HUDEP-2 (cell line): ENCODE measurements at regions not wholly inside any gene's neighbourhood (a gene's known extent, or its start where the extent isn't known, plus 50 kb on each side); places are given as distances from the start of the nearest gene placed in this dataset.

ENCODE experiments used
- DNase-seq, 76 experiments: peaks; one replicate each; lab custom pipeline; 2025; ENCODE audit not compliant: unreplicated experiment in 76 of 76; lab: John Stamatoyannopoulos, UW

DNA sequence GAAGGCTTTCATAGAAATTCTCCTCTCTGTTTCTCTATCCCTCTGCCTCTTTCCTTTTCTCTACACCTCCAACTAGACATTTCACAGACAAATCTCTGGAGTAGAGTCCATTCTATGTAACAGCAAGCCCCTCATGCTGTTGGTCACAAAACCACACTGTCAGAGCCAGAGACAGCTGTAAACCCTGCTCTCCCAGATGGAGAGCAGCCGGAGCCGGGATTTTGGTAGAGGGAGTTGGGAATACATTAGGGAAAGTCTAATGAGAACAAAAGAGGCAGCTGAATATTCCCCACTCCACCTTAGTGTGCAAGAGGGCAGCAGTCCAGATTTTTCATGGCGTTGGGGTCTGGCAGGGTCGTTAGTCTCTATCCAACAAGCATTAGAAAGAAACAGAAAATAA, 68.3 kb upstream of the EDN1 start:
- DNase-seq, result no peak

DNA sequence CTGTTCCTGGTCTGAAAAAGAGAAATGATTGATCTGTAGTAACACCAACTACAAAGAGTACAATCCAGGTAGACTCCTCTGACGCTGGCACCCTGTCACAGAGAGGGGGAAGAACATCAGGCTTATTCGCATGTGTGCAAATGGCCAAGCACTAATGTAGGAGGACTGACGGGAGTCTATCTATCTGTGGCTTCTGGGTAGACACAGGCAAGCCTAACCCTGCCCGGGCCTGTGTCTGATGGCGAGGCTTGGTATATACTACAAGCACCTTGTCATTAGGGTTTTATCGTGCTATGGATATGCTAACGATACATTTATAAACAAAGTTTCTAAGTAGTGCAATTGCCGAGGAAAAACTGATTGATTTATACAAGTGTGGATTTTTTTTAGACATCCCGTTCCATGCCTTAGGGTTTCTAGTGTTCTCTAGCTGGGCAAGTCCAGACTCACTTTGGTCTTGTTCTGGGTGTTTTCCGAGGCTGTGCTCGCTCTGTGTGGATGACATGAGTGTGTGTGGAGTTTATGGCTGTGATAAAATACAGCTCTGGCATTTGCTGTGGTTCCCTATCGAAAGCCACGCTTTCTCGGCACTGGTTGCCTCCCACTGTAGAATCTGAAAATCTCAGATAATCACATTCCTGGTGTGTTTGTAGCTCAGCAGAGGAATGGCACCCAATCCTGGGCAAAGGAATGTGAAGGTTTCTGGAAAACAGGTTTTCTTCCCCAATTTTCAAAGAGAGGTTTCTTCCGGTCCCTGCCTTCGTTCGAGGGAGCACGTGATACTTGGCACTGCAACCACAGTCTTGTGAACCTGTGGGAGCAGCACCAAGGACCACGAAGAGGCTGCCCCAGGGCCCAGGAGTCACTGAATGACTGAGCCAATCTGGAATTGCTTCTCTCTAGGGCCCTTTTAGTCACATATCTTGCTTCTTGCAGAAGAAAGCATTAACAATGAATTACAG, 67.5 kb upstream of the EDN1 start:
- no peak for DNase-seq

DNA sequence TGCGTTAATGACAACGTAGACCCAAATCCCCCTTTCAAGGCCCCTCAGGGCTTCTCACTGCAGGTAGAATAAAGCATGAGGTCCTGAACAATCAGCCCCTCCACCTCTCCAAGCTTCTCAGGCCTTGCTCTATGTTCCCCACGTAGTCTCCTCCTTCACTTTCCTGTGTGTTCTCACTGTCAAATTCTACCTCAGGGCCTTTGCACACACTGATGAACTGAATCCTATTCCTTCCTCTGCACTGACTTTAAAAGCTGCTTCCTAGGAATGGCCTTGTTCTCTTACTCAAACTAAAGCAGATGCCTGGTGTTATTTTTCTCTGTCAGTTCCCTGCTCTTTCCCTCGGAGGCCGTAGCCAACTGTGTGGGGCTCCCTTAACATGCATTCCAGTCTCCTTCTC, 66.8 kb upstream of the EDN1 start:
- DNase-seq, result no peak

DNA sequence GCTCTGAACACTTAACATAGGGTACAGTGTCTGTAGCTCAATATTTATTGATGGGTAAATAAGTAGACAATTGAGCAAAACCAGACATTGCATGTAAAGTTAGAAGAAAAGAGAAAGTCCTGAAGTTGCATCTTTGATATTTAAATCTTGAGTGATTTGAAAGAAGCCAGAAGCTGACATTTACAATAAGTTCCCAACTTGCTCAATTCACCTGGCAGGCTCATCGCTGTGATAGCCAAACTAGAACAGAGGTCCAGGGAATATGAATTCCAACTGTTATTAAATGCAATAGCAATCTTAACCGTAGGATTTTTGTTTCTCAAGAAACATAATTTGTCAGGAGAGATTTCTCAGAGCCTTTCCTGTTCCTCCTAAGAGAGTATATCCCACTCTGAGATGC, 65.9 kb upstream of the EDN1 start:
- DNase-seq, result no peak

DNA sequence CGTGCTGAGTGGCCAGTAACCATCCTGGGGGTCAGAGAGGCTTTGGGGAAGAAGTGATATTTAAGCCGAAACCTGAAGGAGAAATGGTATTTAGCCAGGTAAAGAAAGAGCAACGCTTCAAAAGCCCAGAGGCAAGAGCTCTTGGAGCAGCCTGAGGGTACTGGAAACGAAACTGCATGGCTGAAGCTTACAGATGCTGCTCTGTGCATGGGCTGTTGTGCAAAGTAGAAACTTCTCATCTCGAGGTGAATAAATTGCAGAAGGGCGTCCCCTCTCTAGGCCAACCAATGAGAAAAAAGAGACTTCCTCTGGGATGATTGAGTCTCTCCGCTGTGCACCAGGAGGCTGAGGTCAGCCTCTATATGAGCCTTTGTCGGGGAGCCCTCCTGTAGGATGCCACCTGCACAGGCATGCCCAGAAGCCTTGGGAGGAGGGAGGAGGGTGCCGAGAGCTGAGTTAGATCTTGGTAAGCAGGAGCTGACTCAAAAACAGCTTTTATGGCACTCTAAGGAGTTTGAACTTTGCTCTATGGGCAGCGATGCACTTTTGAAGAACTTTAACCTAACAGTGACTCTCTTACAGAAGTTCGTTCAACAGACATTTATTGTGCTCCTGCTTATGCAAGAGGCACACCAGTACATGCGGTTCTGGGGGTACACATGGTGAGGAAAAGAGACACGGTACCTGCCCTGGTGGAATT, 61.6 kb upstream of the EDN1 start:
- peak in 1 of 76 experiments; percentile 12 for DNase-seq

DNA sequence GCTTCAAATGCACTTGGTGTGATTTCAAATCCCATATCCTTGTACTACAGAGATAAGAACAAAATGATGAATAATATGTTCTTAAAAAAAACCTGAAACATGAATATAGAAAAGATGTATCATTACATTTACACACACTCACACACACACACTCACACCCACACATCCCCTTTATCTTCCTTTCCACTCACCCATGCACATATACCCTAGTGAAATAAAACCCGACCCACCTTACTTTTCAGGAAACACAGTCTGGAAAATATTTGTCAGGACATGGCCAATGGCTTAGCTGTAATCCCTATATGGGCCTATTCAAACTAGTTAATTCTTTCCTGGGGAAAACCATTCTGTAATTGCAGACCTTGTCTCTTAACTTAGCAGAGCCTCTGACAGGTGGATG, 60.8 kb upstream of the EDN1 start:
- DNase-seq, result no peak

DNA sequence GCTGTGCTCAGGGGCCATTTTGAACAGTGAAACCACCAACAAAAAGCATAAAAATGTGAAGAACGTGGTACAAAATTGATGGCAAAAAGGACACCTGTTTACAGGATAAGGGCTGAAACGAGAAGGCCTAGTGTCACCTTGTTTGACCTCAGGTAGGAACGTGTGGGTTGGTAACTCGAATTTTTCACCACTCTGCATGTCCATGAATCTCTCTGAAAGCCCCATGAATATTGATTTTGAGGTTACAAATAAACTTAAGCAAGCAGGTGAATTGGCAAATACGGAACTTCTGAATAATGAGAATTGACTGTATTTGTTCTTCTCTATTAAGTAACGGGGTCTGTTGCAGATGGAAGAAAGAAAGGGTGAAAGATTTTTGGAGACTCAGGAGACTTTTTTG, 59.6 kb upstream of the EDN1 start:
- DNase-seq, result no peak

DNA sequence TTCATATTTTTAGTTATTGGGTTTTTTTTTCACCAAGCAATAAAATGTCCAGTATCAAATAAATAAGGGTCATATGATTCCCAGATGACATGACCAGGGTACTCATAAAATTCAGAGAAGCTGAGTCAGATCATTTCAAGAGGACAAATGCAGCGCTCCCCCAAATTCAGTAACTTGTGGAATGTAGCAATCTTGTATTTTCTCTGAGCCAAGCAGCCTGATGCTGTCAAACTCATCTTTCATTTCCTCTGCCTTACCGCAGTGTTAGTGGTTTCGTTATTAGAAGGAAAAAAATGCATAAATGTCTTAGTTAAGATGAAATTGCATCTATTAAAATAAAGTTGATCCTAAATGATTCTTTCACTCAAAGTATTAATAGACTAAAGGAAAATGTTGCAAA, 57.8 kb upstream of the EDN1 start:
- no peak for DNase-seq

DNA sequence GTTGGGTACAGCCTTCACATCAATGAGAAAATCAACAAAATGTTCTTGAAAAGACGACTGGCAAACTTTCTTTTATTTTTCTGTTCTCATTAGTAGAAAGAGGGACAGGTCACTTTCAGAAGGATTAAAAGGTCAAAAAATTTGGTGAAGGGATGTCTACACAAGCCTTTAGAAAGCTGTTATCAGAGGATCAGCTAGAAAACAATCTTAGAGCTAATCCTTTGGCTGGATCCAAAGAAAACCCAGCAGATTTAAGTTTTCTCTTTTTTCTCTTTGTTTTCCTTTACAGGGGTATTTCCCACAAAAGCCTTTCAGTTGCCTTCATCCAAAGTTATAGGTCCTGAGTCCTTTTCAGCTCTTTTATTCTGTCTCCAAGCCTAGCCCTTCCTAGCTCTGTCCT, 57.3 kb upstream of the EDN1 start:
- no peak for DNase-seq

DNA sequence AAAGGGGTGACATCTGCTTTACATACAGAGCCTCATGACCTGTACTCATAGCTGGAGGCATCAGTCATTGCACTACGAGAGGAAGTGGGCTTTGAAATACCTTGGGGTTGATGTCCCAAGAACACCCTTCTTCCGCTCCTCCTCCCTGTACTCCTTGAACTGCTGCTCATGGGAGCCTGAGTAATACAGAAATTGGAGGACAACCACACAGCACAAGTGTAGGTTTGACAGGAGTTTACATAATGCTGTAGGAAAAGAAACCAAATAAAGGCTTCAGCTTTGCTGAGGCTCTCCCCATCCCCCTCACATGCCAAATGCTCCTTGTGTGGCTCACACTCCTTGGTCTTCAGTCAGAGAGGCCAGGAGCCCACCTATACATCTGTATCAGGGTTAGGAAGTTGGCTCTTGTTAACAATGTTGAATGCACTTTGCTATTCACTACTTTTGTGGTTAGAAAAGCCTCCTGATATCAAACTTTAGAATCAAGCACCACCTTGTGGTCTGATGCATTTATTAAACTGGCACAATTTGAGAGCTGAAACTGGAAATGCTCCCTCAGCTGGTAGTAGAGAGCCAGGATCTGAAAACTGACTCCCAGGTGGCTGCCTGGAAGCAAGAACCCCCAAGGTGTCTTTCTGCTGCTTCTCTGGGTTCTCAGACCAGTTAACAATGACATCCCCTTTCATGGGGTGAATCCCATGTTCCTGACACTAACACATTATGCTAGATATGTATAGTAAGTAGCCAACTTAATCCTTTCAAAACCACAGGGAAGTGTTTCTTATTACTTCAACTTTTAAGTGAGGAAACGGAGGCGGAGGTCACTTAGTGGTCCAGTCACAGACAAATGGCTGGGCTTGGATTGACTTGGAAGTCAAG, 56.2 kb upstream of the EDN1 start:
- DNase-seq, result peak in 42 of 76 experiments; percentile 6 to 77 (median 46)

DNA sequence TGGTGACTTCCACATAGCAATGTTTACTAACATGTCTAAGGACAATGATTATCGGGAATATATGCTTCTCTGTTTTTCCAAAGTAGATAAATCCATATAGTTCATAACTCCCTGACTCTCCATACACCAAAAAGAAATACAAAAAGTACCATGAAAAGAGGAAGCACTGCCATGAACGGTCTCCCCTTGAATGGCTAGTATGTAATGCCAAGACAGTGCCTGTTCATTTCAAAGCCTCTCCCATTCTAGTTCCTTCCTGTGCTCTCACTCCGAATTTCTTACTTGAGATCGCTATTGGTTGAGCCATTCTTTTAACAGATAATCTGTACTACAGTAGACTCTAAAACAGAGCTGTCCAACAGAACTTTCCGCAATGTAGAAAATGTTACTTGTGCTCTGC, 54.8 kb upstream of the EDN1 start:
- no peak for DNase-seq

DNA sequence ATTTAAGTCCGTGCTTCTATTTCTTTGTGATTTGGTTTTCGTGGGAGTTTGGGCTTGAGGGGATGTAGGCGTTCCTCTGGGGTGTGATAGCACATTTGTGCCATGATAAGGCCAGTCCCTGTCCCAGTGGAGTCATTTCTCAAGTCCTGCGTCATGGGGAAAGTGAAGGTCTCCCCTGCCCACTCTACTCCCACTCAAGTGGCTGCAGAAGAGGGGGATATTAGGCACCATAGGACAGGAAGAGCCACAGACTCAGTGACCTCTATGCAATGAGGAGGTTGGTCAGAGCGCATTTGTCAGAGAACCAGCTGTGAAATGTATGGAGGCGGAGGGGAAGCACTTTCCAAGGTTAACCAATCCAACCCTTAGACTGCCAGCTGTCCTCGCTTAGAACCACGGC, 51.9 kb upstream of the EDN1 start:
- peak in 3 of 76 experiments; percentile 7 to 39 (median 33) for DNase-seq
